ENCODE measurements at regions not wholly inside any gene's neighbourhood (a gene's known extent, or its start where the extent isn't known, plus 50 kb on each side); places are given as distances from the start of the nearest gene placed in this dataset.

- no peak for DNase-seq (ENCODE audit: low read depth in 3 of 3)
These were observed 154.5 kb upstream of the ANK2 start for GRCh38 chr4:112894951-112895350.

GRCh38 chr4:112895811-112896608, 153.4 kb upstream of the ANK2 start:
- no peak for DNase-seq (ENCODE audit: low read depth in 3 of 3)

- no peak for DNase-seq (ENCODE audit: low read depth in 3 of 3)
These were observed 152.8 kb upstream of the ANK2 start for GRCh38 chr4:112896609-112897190.

GRCh38 chr4:112897543-112897942, 151.9 kb upstream of the ANK2 start:
- DNase-seq (ENCODE audit: low read depth in 3 of 3): no peak

- DNase-seq (ENCODE audit: low read depth in 3 of 3): no peak
These were observed 150.9 kb upstream of the ANK2 start for GRCh38 chr4:112898357-112899141.

GRCh38 chr4:112900416-112900815, 149.0 kb upstream of the ANK2 start:
- no peak for DNase-seq (ENCODE audit: low read depth in 3 of 3)

- DNase-seq (ENCODE audit: low read depth in 3 of 3): no peak
These were observed 147.5 kb upstream of the ANK2 start for GRCh38 chr4:112901962-112902411.

- no peak for DNase-seq (ENCODE audit: low read depth in 3 of 3)
These were observed 143.7 kb upstream of the ANK2 start for GRCh38 chr4:112905728-112906127.

- no peak for DNase-seq (ENCODE audit: low read depth in 3 of 3)
These were observed 140.9 kb upstream of the ANK2 start for GRCh38 chr4:112908511-112908910.

- no peak for DNase-seq (ENCODE audit: low read depth in 3 of 3)
These were observed 139.2 kb upstream of the ANK2 start for GRCh38 chr4:112910109-112910736.

GRCh38 chr4:112916868-112917267, 132.6 kb upstream of the ANK2 start:
- no peak for DNase-seq (ENCODE audit: low read depth in 3 of 3)

GRCh38 chr4:112923516-112923915, 125.9 kb upstream of the ANK2 start:
- DNase-seq (ENCODE audit: low read depth in 3 of 3): no peak

- no peak for DNase-seq (ENCODE audit: low read depth in 3 of 3)
These were observed 122.6 kb upstream of the ANK2 start for GRCh38 chr4:112926819-112927218.

GRCh38 chr4:112927544-112927943, 121.9 kb upstream of the ANK2 start:
- DNase-seq (ENCODE audit: low read depth in 3 of 3): no peak

GRCh38 chr4:112931001-112931400, 118.5 kb upstream of the ANK2 start:
- DNase-seq (ENCODE audit: low read depth in 3 of 3): no peak

GRCh38 chr4:112933790-112934189, 115.7 kb upstream of the ANK2 start:
- no peak for DNase-seq (ENCODE audit: low read depth in 3 of 3)

- no peak for DNase-seq (ENCODE audit: low read depth in 3 of 3)
These were observed 110.9 kb upstream of the ANK2 start for GRCh38 chr4:112938461-112939058.

GRCh38 chr4:112939901-112940300, 109.6 kb upstream of the ANK2 start:
- no peak for DNase-seq (ENCODE audit: low read depth in 3 of 3)

- DNase-seq (ENCODE audit: low read depth in 3 of 3): no peak
These were observed 109.1 kb upstream of the ANK2 start for GRCh38 chr4:112940336-112940735.

GRCh38 chr4:112942077-112942476, 107.4 kb upstream of the ANK2 start:
- DNase-seq (ENCODE audit: low read depth in 3 of 3): no peak

- DNase-seq (ENCODE audit: low read depth in 3 of 3): no peak
These were observed 106.5 kb upstream of the ANK2 start for GRCh38 chr4:112942997-112943396.

GRCh38 chr4:112944006-112944405, 105.4 kb upstream of the ANK2 start:
- no peak for DNase-seq (ENCODE audit: low read depth in 3 of 3)
